GM21528 (cell line): ENCODE measurements at regions not wholly inside any gene's neighbourhood (a gene's known extent, or its start where the extent isn't known, plus 50 kb on each side); places are given as distances from the start of the nearest gene placed in this dataset.
"Not testable (repeated sequence)": the region's sequence is repeated elsewhere in the genome, so short reads cannot be mapped to it uniquely, and the experiment has no call there.

ENCODE experiments used
- ATAC-seq: cut with Tn5 transposase; IDR thresholded peaks from one replicate; pipeline ENCODE4 v1.9.1; 2021; ENCODE audit warnings: mild to moderate bottlenecking, moderate library complexity; ENCODE audit not compliant: unreplicated experiment, low FRiP score

- no peak for ATAC-seq
Measured at GRCh38 chr1:178572604-178573003, 59.7 kb downstream of the TEX35 start.

- ATAC-seq, result peak; percentile 62
Measured at GRCh38 chr1:178573330-178573729, 60.4 kb downstream of the TEX35 start.

GRCh38 chr1:178574345-178574744 lies 61.4 kb downstream of the TEX35 start:
- no peak for ATAC-seq

- no peak for ATAC-seq
Measured at GRCh38 chr1:178575611-178576361, 62.9 kb downstream of the TEX35 start.

- no peak for ATAC-seq
Measured at GRCh38 chr1:178576841-178577240, 63.9 kb downstream of the TEX35 start.

- no peak for ATAC-seq
Measured at GRCh38 chr1:178577882-178578281, 65.0 kb downstream of the TEX35 start.

- ATAC-seq, result no peak
Measured at GRCh38 chr1:178578541-178578940, 65.6 kb downstream of the TEX35 start.

- no peak for ATAC-seq
Measured at GRCh38 chr1:178579095-178579494, 66.2 kb downstream of the TEX35 start.

GRCh38 chr1:178579562-178579961 lies 66.7 kb downstream of the TEX35 start:
- ATAC-seq, result peak; percentile 38

- no peak for ATAC-seq
Measured at GRCh38 chr1:178580096-178580495, 67.2 kb downstream of the TEX35 start.

- no peak for ATAC-seq
Measured at GRCh38 chr1:178580876-178581275, 68.0 kb downstream of the TEX35 start.

GRCh38 chr1:178581351-178582303 lies 68.7 kb downstream of the TEX35 start:
- peak; percentile 75 for ATAC-seq

- no peak for ATAC-seq
Measured at GRCh38 chr1:178587096-178587495, 74.2 kb downstream of the TEX35 start.

GRCh38 chr1:178587975-178588374 lies 75.1 kb downstream of the TEX35 start:
- no peak for ATAC-seq

GRCh38 chr1:178589042-178589441 lies 76.1 kb downstream of the TEX35 start:
- not testable (repeated sequence) for ATAC-seq

GRCh38 chr1:178591811-178592210 lies 78.9 kb downstream of the TEX35 start:
- not testable (repeated sequence) for ATAC-seq

- ATAC-seq, result no peak
Measured at GRCh38 chr1:178593515-178593914, 80.6 kb downstream of the TEX35 start.

GRCh38 chr1:178594133-178594532 lies 81.2 kb downstream of the TEX35 start:
- ATAC-seq, result no peak

- ATAC-seq, result no peak
Measured at GRCh38 chr1:178595491-178595890, 82.6 kb downstream of the TEX35 start.

- ATAC-seq, result no peak
Measured at GRCh38 chr1:178599087-178599486, 86.2 kb downstream of the TEX35 start.

GRCh38 chr1:178599745-178600144 lies 86.8 kb downstream of the TEX35 start:
- peak; percentile 79 for ATAC-seq
